HK-2 (cell line): ENCODE measurements at regions not wholly inside any gene's neighbourhood (a gene's known extent, or its start where the extent isn't known, plus 50 kb on each side); places are given as distances from the start of the nearest gene placed in this dataset.

Source experiments
- DNase-seq: peaks from one replicate; pipeline ENCODE4 v3.0.0-alpha.2; 2018; ENCODE audit not compliant: unreplicated experiment

GRCh38 chr9:515665-516064, 301.0 kb downstream of the DOCK8 start:
- no peak for DNase-seq

- no peak for DNase-seq
Observed at GRCh38 chr9:517993-518392, 303.3 kb downstream of the DOCK8 start.

GRCh38 chr9:518540-518939, 303.9 kb downstream of the DOCK8 start:
- no peak for DNase-seq

GRCh38 chr9:519579-519978, 304.9 kb downstream of the DOCK8 start:
- DNase-seq = no peak

- DNase-seq = no peak
Observed at GRCh38 chr9:520302-520701, 305.6 kb downstream of the DOCK8 start.

GRCh38 chr9:522190-522589, 307.5 kb downstream of the DOCK8 start:
- no peak for DNase-seq

- DNase-seq = no peak
Observed at GRCh38 chr9:522658-523057, 308.0 kb downstream of the DOCK8 start.

GRCh38 chr9:523444-523843, 308.8 kb downstream of the DOCK8 start:
- DNase-seq = no peak

GRCh38 chr9:524008-524407, 309.3 kb downstream of the DOCK8 start:
- DNase-seq = no peak

GRCh38 chr9:526904-527591, 312.4 kb downstream of the DOCK8 start:
- DNase-seq = no peak

- no peak for DNase-seq
Observed at GRCh38 chr9:529731-530130, 311.8 kb upstream of the DMRT1 start.

GRCh38 chr9:530681-531080, 310.8 kb upstream of the DMRT1 start:
- peak; percentile 18 for DNase-seq

GRCh38 chr9:532707-533106, 308.8 kb upstream of the DMRT1 start:
- DNase-seq = no peak

GRCh38 chr9:534886-535285, 306.6 kb upstream of the DMRT1 start:
- no peak for DNase-seq

- DNase-seq = no peak
Observed at GRCh38 chr9:535356-535755, 306.1 kb upstream of the DMRT1 start.

- DNase-seq = no peak
Observed at GRCh38 chr9:536597-537511, 304.6 kb upstream of the DMRT1 start.

GRCh38 chr9:543478-543877, 298.0 kb upstream of the DMRT1 start:
- DNase-seq = no peak

- DNase-seq = no peak
Observed at GRCh38 chr9:545480-545879, 296.0 kb upstream of the DMRT1 start.

- no peak for DNase-seq
Observed at GRCh38 chr9:546235-546634, 295.3 kb upstream of the DMRT1 start.

- DNase-seq = no peak
Observed at GRCh38 chr9:546797-547223, 294.7 kb upstream of the DMRT1 start.

GRCh38 chr9:547314-547713, 294.2 kb upstream of the DMRT1 start:
- no peak for DNase-seq

GRCh38 chr9:549455-549997, 292.0 kb upstream of the DMRT1 start:
- DNase-seq = no peak

- no peak for DNase-seq
Observed at GRCh38 chr9:550333-550732, 291.2 kb upstream of the DMRT1 start.
